NCI-H2107 treated with DMSO at 0.1 percent for 48 hours (cell line): ENCODE measurements at regions not wholly inside any gene's neighbourhood (a gene's known extent, or its start where the extent isn't known, plus 50 kb on each side); places are given as distances from the start of the nearest gene placed in this dataset.

Experiments
- DNase-seq: peaks from one replicate; lab custom pipeline; 2025; ENCODE audit not compliant: unreplicated experiment; lab: John Stamatoyannopoulos, UW

DNA sequence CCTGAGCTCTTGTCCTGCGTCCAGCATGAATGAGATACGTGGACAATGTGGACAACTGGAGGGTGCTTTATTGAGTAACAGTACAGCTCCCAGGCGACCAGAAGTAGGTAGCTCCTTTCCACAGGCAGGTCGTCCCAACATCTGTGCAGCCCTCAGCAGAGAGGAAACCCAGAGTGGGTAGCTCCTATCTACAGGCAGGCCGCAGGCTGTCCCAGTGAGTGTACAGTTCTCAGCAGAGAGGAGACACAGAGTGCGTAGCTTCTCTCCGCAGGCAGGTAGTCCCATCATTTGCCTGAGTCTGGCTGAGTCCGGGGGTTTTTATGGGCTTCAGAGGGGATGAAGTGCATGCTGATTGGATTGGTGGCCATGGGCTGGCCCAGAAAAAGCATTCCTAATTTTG lies 373.3 kb downstream of the CHSY3 start:
- no peak for DNase-seq

DNA sequence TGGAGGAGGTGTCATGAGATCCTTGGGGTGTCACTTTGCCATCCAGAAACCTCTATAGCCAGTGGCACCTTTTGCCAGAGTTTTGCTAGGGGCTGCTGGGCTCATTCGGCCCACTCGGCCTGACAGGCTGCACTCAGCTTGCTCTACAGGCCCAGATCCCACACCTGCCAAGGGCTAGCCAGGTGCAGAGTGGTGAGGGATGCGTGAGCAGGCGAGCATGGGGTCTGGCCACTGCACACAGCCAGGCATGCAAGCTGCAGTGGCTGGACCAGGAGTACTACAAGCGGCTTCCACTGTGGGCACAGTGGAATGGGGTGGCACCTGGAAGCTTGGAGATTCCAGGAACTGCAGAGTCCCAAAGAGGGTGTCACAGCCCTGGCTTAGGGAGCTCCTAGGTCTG lies 372.7 kb downstream of the CHSY3 start:
- no peak for DNase-seq

DNA sequence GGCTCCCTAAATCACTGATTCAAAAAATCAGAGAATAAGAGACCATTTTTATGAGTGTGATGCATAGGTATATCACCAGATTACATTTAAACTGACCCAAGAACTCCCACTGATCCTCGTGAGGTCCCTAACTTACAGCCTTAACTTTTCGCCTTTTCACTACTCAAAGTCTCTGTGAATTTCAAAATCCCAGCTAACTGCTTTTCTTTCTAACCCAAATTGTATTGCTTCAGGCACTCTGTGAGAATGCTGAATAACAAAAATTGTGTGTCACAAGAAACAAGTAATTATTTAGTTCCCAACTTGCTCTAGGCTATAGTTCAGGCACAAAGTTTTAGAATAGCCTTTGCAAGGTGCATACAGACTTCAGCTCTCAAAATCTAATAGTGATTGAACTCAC lies 368.6 kb downstream of the CHSY3 start:
- DNase-seq = no peak

- DNase-seq = no peak
These were observed 366.5 kb downstream of the CHSY3 start for GRCh38 chr5:130270786-130271185.

- DNase-seq = no peak
These were observed 364.2 kb downstream of the CHSY3 start for GRCh38 chr5:130268489-130268888.

DNA sequence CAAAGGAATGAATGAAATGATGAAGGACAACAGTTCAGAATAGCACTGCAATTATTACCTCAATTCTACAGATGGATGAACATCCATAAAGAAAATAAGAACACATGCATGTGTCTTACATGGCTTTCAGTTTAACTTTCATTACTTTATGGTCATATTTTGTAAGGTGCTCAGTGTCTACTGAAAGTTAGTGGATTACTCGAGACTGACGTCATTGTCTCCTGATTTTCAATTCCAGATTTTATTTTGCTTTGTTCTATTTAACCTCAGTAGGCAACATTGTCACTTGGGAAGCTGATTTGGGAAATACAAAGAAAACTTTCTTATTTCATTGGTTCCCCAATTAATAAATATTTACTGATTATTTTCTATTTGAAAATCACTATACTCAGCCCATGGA lies 363.7 kb downstream of the CHSY3 start:
- no peak for DNase-seq

- no peak for DNase-seq
These were observed 356.2 kb downstream of the CHSY3 start for GRCh38 chr5:130260481-130260880.

GRCh38 chr5:130251931-130252330 lies 347.7 kb downstream of the CHSY3 start:
- DNase-seq = no peak

DNA sequence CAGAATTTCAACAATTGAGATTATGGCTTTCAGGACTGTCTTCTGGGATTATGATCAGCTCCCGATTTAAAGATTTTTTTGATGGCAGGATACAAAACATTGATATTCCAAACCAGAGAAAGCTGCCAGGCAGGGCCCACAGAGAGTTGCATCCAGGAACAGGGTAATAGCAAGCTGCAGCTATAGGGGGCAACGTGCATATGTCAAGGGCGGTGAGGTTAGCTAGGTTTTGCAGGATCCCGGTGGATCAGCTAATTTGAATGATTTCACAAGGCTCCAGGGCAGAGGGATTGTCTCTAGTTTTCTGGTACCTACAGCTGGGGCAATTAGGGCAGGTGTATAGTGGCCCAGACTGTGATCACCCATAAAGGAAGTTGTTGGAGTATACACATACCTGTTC lies 339.4 kb downstream of the CHSY3 start:
- DNase-seq = no peak

GRCh38 chr5:130237721-130238120 lies 333.5 kb downstream of the CHSY3 start:
- DNase-seq = no peak
